ENCODE measurements at regions not wholly inside any gene's neighbourhood (a gene's known extent, or its start where the extent isn't known, plus 50 kb on each side); places are given as distances from the start of the nearest gene placed in this dataset.

GRCh38 chr16:17032332-17032731, 438.4 kb downstream of the XYLT1 start:
- TF ChIP-seq CTCF (IDR thresholded peaks at IDR 0.05) (no peak), FOXP4 (CRISPR knock-in tag; IDR thresholded peaks at IDR 0.05) (no peak), GRHL2 (CRISPR knock-in tag; IDR thresholded peaks at IDR 0.05; ENCODE audit: insufficient replicate concordance, severe bottlenecking) (no peak), MAX (CRISPR knock-in tag; IDR thresholded peaks at IDR 0.05) (no peak), ZNF317 (CRISPR knock-in tag; IDR thresholded peaks at IDR 0.05; ENCODE audit: borderline replicate concordance, low read depth) (no peak), ATF3 (CRISPR knock-in tag; conservative IDR thresholded peaks at IDR 0.05) (no peak), GTF2I (CRISPR knock-in tag; conservative IDR thresholded peaks at IDR 0.05) (no peak)

Measured in WTC11 (cell line).